CD4-positive, alpha-beta T cell (primary cell): ENCODE measurements at regions not wholly inside any gene's neighbourhood (a gene's known extent, or its start where the extent isn't known, plus 50 kb on each side); places are given as distances from the start of the nearest gene placed in this dataset.

Source experiments
- ATAC-seq: fragments of 200-7000 bp; cut with Tn5 transposase; one replicate; pipeline ENCODE4 v1.10.0; 2022; ENCODE audit warnings: mild to moderate bottlenecking; ENCODE audit not compliant: poor library complexity
- CTCF ChIA-PET: fragments of 350-600 bp; sonication (Branson Sonifier 250); formaldehyde crosslinking; loops from one replicate; lab custom pipeline; 2021; ENCODE audit warnings: antibody characterized with exemption, inconsistent platforms; lab: Charles Lee
- POLR2A ChIA-PET: fragments of 350-600 bp; sonication (Branson Sonifier 250); formaldehyde crosslinking; loops from one replicate; lab custom pipeline; 2021; ENCODE audit warnings: antibody characterized with exemption, inconsistent platforms; lab: Charles Lee
- DNase-seq, 14 experiments: peaks; one replicate each; pipeline ENCODE4 v3.0.0-alpha.2; 2013 to 2020; ENCODE audit warnings: mixed read lengths in 2 of 14
- H3K27ac ChIP-seq, 2 donors: one replicate each; pipeline versions ENCODE4 v1.5.1 to v1.7.0; 2013; ENCODE audit warnings: low read length in 2 of 2, low read depth in 1 of 2, mild to moderate bottlenecking in 1 of 2
- H3K27me3 ChIP-seq, 2 experiments: 1 replicate in 1 of 2; 2 replicates in 1 of 2; pipeline versions ENCODE4 v1.6.1 to v1.7.0; 2013; ENCODE audit warnings: low read length in 2 of 2, control low read depth in 1 of 2, mild to moderate bottlenecking in 1 of 2, moderate library complexity in 1 of 2; ENCODE audit not compliant: insufficient read depth in 2 of 2, control insufficient read depth in 1 of 2
- H3K36me3 ChIP-seq: one replicate; pipeline ENCODE4 v1.6.1; 2013; ENCODE audit warnings: low read length, control low read depth; ENCODE audit not compliant: insufficient read depth
- H3K4me1 ChIP-seq: one replicate; pipeline ENCODE4 v1.6.1; 2013; ENCODE audit warnings: low read length, control low read depth; ENCODE audit not compliant: insufficient read depth
- H3K4me3 ChIP-seq: one replicate; pipeline ENCODE4 v1.5.1; 2013; ENCODE audit warnings: mild to moderate bottlenecking, low read length, moderate library complexity
- H3K9me3 ChIP-seq, 2 experiments: 1 replicate in 1 of 2; 2 replicates in 1 of 2; pipeline versions ENCODE4 v1.6.1 to v1.7.0; 2013; ENCODE audit warnings: low read length in 2 of 2, mild to moderate bottlenecking in 2 of 2, control low read depth in 1 of 2, moderate library complexity in 1 of 2; ENCODE audit not compliant: control insufficient read depth in 1 of 2, insufficient read depth in 1 of 2
- H3K27ac Mint-ChIP-seq: one replicate; pipeline ENCODE4 v1.8.0; 2020; ENCODE audit warnings: mixed read lengths
- H3K27me3 Mint-ChIP-seq: one replicate; pipeline ENCODE4 v1.8.0; 2021; ENCODE audit warnings: mixed read lengths
- H3K36me3 Mint-ChIP-seq: one replicate; pipeline ENCODE4 v1.8.0; 2021; ENCODE audit warnings: low read depth, mixed read lengths
- H3K4me1 Mint-ChIP-seq: one replicate; pipeline ENCODE4 v1.8.0; 2021; ENCODE audit warnings: low read depth, mixed read lengths
- H3K4me3 Mint-ChIP-seq: one replicate; pipeline ENCODE4 v1.8.0; 2020; ENCODE audit warnings: mild to moderate bottlenecking, mixed read lengths
- H3K9me3 Mint-ChIP-seq: one replicate; pipeline ENCODE4 v1.8.0; 2020; ENCODE audit warnings: mixed read lengths
- CTCF ChIP-seq: fragments of 200-600 bp; IDR thresholded peaks from one replicate; pipeline ENCODE4 v1.8.0; 2022; ENCODE audit warnings: antibody characterized with exemption, mild to moderate bottlenecking
- intact Hi-C, 2 experiments: fragments of 100-400 bp; cut with DNase I in 1 of 2; cut with micrococcal nuclease in 1 of 2; formaldehyde crosslinking; loops; one replicate each; pipeline versions ENCODE4 v1.15.1 to v1.9.0; 2023 to 2025; cut with DNase I, micrococcal nuclease

GRCh38 chr12:98438656-98439230, 76.6 kb upstream of the TMPO start:
- H3K36me3 Mint-ChIP-seq: no peaks in the 10 kb centered on the region
- Histone ChIP-seq H3K4me1 (no peaks in the 10 kb centered on the region), H3K27me3 (peaks cover 3 to 11% of the 10 kb centered on the region in 2 experiments), H3K4me3 (no peak overlapping the region), H3K9me3 (no peaks in the 10 kb centered on the region), H3K27ac (no peak overlapping the region), H3K36me3 (no peaks in the 10 kb centered on the region)
- ATAC-seq: no peak
- CTCF ChIA-PET: no interaction called here
- H3K9me3 Mint-ChIP-seq: peaks cover 5% of the 10 kb centered on the region
- DNase-seq: no peak
- no peak overlapping the region for H3K27ac Mint-ChIP-seq
- no peak for TF ChIP-seq CTCF
- intact Hi-C loops: no loop called here
- H3K27me3 Mint-ChIP-seq: peaks cover 57% of the 10 kb centered on the region
- H3K4me1 Mint-ChIP-seq: no peaks in the 10 kb centered on the region
- POLR2A ChIA-PET: no interaction called here
- H3K4me3 Mint-ChIP-seq: no peak overlapping the region

GRCh38 chr12:98439471-98439951, 75.9 kb upstream of the TMPO start:
- TF ChIP-seq CTCF: no peak
- Histone ChIP-seq H3K4me3 (no peak overlapping the region), H3K9me3 (no peaks in the 10 kb centered on the region), H3K27me3 (peaks cover 3 to 11% of the 10 kb centered on the region in 2 experiments), H3K27ac (no peak overlapping the region), H3K4me1 (no peaks in the 10 kb centered on the region), H3K36me3 (no peaks in the 10 kb centered on the region)
- DNase-seq (peak in 2 of 14 experiments; percentile 34 to 37), ATAC-seq (no peak)
- H3K4me1 Mint-ChIP-seq: no peaks in the 10 kb centered on the region
- H3K27ac Mint-ChIP-seq: no peak overlapping the region
- ChIA-PET POLR2A (no interaction called here), CTCF (no interaction called here)
- no peaks in the 10 kb centered on the region for H3K36me3 Mint-ChIP-seq
- H3K9me3 Mint-ChIP-seq: peaks cover 5% of the 10 kb centered on the region
- H3K27me3 Mint-ChIP-seq: peaks cover 55% of the 10 kb centered on the region
- no peak overlapping the region for H3K4me3 Mint-ChIP-seq
- intact Hi-C loops: no loop called here

GRCh38 chr12:98439981-98440581, 75.3 kb upstream of the TMPO start:
- CTCF ChIA-PET: no interaction called here
- no peaks in the 10 kb centered on the region for H3K4me1 ChIP-seq
- Mint-ChIP-seq H3K4me1 (no peaks in the 10 kb centered on the region), H3K4me3 (no peak overlapping the region), H3K36me3 (no peaks in the 10 kb centered on the region), H3K9me3 (peaks cover 3% of the 10 kb centered on the region), H3K27me3 (peaks cover 49% of the 10 kb centered on the region), H3K27ac (no peak overlapping the region)
- ATAC-seq: no peak
- H3K27ac ChIP-seq: no peak overlapping the region
- TF ChIP-seq CTCF: no peak
- peak in 3 of 14 experiments; percentile 25 to 70 (median 60) for DNase-seq
- intact Hi-C loops: no loop called here
- H3K4me3 ChIP-seq: no peak overlapping the region
- POLR2A ChIA-PET: no interaction called here
- no peaks in the 10 kb centered on the region for H3K9me3 ChIP-seq
- H3K36me3 ChIP-seq: no peaks in the 10 kb centered on the region
- H3K27me3 ChIP-seq: peaks cover 3 to 11% of the 10 kb centered on the region in 2 experiments
